ENCODE measurements at regions not wholly inside any gene's neighbourhood (a gene's known extent, or its start where the extent isn't known, plus 50 kb on each side); places are given as distances from the start of the nearest gene placed in this dataset.

DNA sequence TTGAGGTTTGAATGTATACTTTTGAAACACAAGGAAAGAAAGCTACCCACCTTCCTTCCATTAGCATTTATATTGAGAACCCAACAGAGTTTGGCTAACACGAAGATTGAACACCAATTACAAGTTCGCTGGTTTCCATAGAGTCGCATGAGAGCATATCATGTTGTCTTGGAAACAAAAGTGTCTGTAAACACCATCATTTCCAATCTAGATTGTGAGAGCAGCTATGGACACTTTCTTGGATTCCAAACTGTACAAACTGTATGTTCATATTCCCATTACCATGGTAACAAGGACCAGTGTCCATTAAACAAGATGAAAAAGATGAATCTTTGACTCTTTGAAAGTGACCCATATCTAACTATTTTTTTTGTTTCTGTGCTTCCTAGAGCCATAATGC lies 529.9 kb upstream of the ROBO1 start:
- Mint-ChIP-seq H3K4me3 (no peak overlapping the region), H3K27me3 (no peaks in the 10 kb centered on the region), H3K27ac (no peak overlapping the region), H3K36me3 (no peaks in the 10 kb centered on the region), H3K9me3 (peaks cover 0 to 2% of the 10 kb centered on the region in 2 donors), H3K4me1 (no peaks in the 10 kb centered on the region)
- DNase-seq (no peak), ATAC-seq (replicated peaks) (no peak)

DNA sequence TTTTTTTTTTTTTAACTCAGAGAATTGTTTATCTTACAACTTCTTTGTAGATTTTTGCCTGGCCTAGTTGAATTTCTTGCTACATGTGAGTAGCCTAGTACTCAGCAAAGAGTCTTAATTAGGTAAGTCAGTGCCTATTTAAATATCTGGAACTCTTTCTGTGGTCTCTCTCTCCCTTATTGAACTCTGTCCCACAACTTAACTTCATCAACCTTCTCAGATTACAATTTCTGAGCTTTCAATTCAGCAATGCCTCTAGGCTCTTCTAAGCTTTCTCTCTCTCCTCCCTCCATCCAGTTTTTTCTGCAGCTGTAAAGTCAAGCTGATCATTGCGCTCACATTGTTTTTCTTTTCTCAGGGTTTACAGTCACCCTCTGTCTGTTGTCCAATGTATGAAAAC lies 517.6 kb upstream of the ROBO1 start:
- no peaks in the 10 kb centered on the region for H3K36me3 Mint-ChIP-seq
- no peaks in the 10 kb centered on the region for H3K4me1 Mint-ChIP-seq
- ATAC-seq (replicated peaks) (no peak), DNase-seq (no peak)
- no peak overlapping the region for H3K4me3 Mint-ChIP-seq
- no peaks in the 10 kb centered on the region for H3K27me3 Mint-ChIP-seq
- H3K27ac Mint-ChIP-seq: no peak overlapping the region
- H3K9me3 Mint-ChIP-seq: peaks cover under 1 to 6% of the 10 kb centered on the region in 2 donors

DNA sequence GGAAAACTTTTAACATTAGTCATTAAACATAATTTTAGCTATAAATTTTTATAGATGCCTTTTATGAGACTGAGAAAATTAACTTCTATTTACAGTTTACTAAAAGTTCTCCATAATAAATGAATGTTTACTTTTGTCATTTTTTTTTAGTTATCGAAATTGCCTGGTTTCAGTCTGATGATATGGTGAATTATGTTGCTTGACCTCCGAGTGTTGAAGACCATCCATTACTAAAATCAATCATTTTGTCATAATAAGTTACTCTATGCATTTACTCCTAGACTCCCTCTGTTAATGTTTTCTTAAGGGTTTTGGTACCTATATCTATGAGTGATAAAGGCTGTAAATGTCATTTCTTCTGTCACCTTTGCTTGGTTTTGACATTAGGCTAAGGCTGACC lies 516.0 kb upstream of the ROBO1 start:
- Mint-ChIP-seq H3K36me3 (no peaks in the 10 kb centered on the region), H3K4me1 (no peaks in the 10 kb centered on the region), H3K4me3 (no peak overlapping the region), H3K27ac (no peak overlapping the region), H3K9me3 (peaks cover 3 to 7% of the 10 kb centered on the region in 2 donors), H3K27me3 (no peaks in the 10 kb centered on the region)
- no peak for DNase-seq
- no peak for ATAC-seq (replicated peaks)

DNA sequence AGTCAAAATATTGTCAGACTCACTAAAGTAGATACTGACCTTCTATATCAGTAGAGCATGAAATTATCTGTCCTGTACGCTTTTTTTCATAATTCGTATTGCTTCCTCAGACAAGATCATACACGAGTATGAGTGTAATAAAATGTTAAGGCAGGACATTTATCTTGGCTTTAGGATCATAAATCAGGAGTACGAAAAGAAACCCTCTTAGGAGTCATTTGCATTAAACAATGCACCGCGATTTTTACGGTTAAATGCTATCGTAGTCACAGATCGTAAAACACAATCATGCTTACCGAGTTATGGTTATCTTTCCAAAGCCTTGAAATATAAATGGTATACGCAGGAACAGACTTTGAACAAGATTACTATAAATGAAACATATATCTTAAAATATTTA lies 510.3 kb upstream of the ROBO1 start:
- H3K27me3 Mint-ChIP-seq: no peaks in the 10 kb centered on the region
- peaks cover 3 to 5% of the 10 kb centered on the region in 2 donors for H3K9me3 Mint-ChIP-seq
- DNase-seq (no peak), ATAC-seq (replicated peaks) (no peak)
- H3K4me1 Mint-ChIP-seq: no peaks in the 10 kb centered on the region
- H3K4me3 Mint-ChIP-seq: no peak overlapping the region
- no peaks in the 10 kb centered on the region for H3K36me3 Mint-ChIP-seq
- H3K27ac Mint-ChIP-seq: no peak overlapping the region

DNA sequence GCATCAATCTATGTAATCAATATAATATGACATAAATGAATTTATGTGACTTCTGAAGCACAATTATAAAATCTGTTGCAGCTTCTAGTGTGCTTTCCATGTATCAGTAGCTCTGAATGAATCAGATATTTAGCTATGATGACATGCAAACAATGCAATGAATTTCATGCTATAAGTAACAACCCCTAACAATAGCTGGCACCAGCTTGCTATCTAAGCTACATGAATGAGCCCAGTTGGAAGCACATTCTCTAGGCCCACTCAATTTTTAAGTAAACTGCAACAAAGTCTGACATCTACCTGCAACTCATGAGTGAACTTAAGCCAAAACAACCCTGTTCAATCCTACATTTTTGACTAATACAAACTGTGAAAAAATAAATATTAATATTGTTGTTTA lies 507.3 kb upstream of the ROBO1 start:
- Mint-ChIP-seq H3K27ac (no peak overlapping the region), H3K4me3 (no peak overlapping the region), H3K27me3 (no peaks in the 10 kb centered on the region), H3K9me3 (peaks cover 0 to 4% of the 10 kb centered on the region in 2 donors), H3K4me1 (no peaks in the 10 kb centered on the region), H3K36me3 (no peaks in the 10 kb centered on the region)
- DNase-seq (no peak), ATAC-seq (replicated peaks) (no peak)

DNA sequence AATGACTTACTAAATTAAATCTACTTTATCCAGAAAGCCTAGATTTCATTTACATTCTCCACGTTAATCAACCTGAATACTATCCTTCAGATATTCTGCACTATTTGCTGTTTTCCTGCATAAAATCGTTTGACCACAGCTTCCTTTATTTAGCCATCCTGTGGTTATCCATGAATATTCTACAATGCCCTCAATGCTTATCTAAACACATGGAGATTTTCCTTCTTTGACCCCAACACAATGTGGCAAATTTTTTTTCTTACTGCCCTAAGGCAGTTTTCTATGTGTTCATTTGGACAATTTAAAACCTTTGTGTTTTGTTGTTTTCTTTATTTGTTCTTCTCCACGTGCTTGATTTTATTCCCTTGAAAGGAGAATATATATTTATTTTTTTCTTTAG lies 495.5 kb upstream of the ROBO1 start:
- Mint-ChIP-seq H3K27ac (no peak overlapping the region), H3K9me3 (peaks cover 0 to 7% of the 10 kb centered on the region in 2 donors), H3K27me3 (no peaks in the 10 kb centered on the region), H3K4me3 (no peak overlapping the region), H3K4me1 (no peaks in the 10 kb centered on the region), H3K36me3 (no peaks in the 10 kb centered on the region)
- ATAC-seq (replicated peaks) (no peak), DNase-seq (no peak)

DNA sequence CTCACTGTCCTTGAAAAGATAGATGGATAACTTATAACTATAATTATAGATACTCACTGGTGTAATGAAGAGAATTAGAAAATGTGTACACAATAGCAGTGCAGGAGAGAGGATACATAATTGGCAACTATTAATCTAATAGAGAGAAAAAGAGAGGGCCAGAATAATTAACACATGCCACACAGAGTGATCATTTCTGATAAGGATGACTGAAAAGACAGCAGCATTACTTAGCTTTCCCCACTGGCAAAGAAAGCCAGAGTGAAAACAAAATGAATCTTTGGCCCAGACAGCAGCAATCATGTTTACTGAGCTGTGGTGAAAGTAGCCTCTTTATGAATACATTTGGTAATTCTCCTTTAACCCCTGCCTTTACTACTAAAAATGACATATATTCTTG lies 493.3 kb upstream of the ROBO1 start:
- H3K27me3 Mint-ChIP-seq: no peaks in the 10 kb centered on the region
- H3K9me3 Mint-ChIP-seq: peaks cover 0 to 4% of the 10 kb centered on the region in 2 donors
- no peaks in the 10 kb centered on the region for H3K36me3 Mint-ChIP-seq
- no peaks in the 10 kb centered on the region for H3K4me1 Mint-ChIP-seq
- no peak for ATAC-seq (replicated peaks)
- DNase-seq: no peak
- H3K27ac Mint-ChIP-seq: no peak overlapping the region
- H3K4me3 Mint-ChIP-seq: no peak overlapping the region

DNA sequence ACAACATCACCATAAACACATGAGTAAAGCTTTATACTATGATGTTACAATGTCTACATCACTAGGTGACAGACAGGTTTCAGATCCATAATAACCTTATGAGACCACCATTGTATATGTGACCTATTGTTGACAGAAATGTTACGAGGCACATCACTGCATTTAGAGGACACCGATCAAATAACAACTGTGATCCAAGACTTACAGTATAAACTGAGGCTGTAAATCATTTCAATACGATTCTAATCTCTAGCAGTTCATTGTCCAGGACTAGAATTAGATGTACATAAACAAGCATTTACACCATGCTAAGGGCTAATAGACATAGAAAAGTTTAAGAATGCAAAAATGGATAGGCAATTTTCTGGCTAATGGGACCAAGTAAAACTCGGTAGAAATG lies 491.9 kb upstream of the ROBO1 start:
- ATAC-seq (replicated peaks): no peak
- Mint-ChIP-seq H3K9me3 (peaks cover 0 to 3% of the 10 kb centered on the region in 2 donors), H3K27ac (no peak overlapping the region), H3K4me1 (no peaks in the 10 kb centered on the region), H3K27me3 (no peaks in the 10 kb centered on the region), H3K36me3 (no peaks in the 10 kb centered on the region), H3K4me3 (no peak overlapping the region)
- DNase-seq: no peak

DNA sequence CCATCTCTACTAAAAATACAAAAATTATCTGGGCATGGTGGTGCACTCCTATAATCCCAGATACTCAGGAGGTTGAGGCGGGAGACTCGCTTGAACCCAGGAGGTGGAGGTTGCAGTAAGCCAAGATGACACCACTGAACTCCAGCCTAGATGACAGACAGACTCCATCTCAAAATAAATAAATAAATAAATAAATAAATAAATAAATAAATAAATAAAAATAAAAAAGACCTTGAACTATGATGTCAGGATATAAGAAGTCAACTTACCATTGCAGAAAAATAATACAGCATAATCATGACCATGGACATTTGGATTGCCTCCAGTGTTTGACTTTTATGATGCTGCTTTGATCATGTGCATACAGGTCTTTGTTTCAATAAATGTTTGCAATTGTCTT lies 484.3 kb upstream of the ROBO1 start:
- no peaks in the 10 kb centered on the region for H3K36me3 Mint-ChIP-seq
- DNase-seq (no peak), ATAC-seq (replicated peaks) (no peak)
- H3K27me3 Mint-ChIP-seq: no peaks in the 10 kb centered on the region
- no peaks in the 10 kb centered on the region for H3K4me1 Mint-ChIP-seq
- no peak overlapping the region for H3K27ac Mint-ChIP-seq
- no peak overlapping the region for H3K4me3 Mint-ChIP-seq
- peaks cover 0 to 10% of the 10 kb centered on the region in 2 donors for H3K9me3 Mint-ChIP-seq

DNA sequence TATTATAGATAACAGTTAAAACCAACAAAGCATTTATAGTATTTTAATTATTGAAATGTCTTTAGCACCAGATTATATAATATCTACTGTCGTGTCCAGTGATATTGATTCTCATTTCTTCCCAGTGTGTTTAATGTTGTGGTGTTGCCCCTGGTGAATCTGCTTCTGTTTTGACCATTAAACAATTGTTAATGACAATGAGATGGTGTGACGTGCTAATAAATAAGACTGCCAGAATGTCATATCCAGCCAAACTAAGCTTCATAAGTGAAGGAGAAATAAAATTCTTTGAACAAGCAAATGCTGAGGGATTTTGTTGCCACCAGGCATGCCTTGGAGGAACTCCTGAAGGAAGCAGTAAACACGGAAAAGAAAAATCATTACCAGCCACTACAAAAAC lies 480.0 kb upstream of the ROBO1 start:
- Mint-ChIP-seq H3K4me3 (no peak overlapping the region), H3K27me3 (no peaks in the 10 kb centered on the region), H3K4me1 (no peaks in the 10 kb centered on the region), H3K27ac (no peak overlapping the region), H3K9me3 (peaks cover 0 to 15% of the 10 kb centered on the region in 2 donors), H3K36me3 (no peaks in the 10 kb centered on the region)
- DNase-seq (no peak), ATAC-seq (replicated peaks) (no peak)

DNA sequence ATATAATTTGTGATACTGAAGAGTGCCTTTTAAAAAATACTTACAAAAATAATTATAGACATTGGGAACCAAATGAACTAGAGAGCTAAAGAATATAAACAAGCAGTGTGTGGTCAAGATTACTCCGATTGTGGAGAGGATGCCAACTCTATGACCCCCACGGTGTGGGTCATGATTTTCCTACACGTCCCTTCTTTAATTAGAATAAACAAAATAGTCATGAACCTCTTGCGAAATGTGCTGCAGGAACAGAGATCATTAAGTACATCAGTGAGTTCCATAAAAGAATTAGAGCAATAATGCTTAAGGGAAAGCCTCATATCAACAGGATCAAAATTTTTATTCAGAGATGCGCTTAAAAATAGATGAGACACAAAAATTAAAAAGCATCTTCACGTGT lies 476.6 kb upstream of the ROBO1 start:
- Mint-ChIP-seq H3K27ac (no peak overlapping the region), H3K9me3 (peaks cover 0 to 14% of the 10 kb centered on the region in 2 donors), H3K27me3 (no peaks in the 10 kb centered on the region), H3K4me3 (no peak overlapping the region), H3K4me1 (no peaks in the 10 kb centered on the region), H3K36me3 (no peaks in the 10 kb centered on the region)
- DNase-seq: no peak
- ATAC-seq (replicated peaks): no peak

DNA sequence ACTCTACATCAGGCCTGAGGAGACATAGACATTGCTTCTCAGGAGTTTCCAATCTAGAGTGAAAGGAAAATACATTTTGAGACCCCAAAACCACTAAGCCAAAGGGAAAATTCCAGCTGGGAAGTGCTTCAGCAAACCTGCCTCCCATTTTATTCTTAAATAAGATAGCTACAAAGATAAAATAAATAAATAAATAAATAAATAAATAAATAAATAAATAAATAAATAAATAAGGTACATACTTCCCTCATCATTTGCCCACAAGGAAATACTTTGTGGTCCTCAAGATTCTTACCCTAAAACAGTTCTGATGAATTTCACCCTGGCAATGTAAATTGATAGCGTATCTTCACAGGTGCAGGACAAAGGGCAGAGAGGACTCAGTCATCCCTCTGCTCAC lies 474.0 kb upstream of the ROBO1 start:
- H3K27me3 Mint-ChIP-seq: no peaks in the 10 kb centered on the region
- no peak overlapping the region for H3K4me3 Mint-ChIP-seq
- DNase-seq (no peak), ATAC-seq (replicated peaks) (no peak)
- no peaks in the 10 kb centered on the region for H3K36me3 Mint-ChIP-seq
- peaks cover 0 to 4% of the 10 kb centered on the region in 2 donors for H3K9me3 Mint-ChIP-seq
- H3K4me1 Mint-ChIP-seq: no peaks in the 10 kb centered on the region
- H3K27ac Mint-ChIP-seq: no peak overlapping the region

DNA sequence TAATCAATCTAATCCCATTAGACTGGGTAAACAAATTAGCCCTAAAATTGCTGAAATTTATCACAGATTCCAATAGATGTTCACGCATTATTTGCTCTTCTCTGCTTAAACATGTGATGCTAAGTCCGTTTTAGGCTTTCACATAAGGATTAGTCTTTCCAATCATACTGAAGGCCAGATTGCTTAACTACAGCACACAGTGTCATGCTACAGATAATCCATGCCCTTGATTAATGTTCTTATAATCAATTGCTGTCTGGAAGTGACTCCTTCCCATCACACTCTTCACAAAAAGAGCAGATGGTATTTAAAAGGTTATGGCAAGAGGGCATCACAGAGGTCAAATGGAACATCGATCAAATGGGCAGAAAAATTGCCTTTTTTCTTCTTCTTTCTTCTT lies 471.5 kb upstream of the ROBO1 start:
- H3K9me3 Mint-ChIP-seq: peaks cover 0 to 2% of the 10 kb centered on the region in 2 donors
- DNase-seq (no peak), ATAC-seq (replicated peaks) (no peak)
- no peak overlapping the region for H3K27ac Mint-ChIP-seq
- H3K4me3 Mint-ChIP-seq: no peak overlapping the region
- H3K4me1 Mint-ChIP-seq: no peaks in the 10 kb centered on the region
- H3K36me3 Mint-ChIP-seq: no peaks in the 10 kb centered on the region
- no peaks in the 10 kb centered on the region for H3K27me3 Mint-ChIP-seq

DNA sequence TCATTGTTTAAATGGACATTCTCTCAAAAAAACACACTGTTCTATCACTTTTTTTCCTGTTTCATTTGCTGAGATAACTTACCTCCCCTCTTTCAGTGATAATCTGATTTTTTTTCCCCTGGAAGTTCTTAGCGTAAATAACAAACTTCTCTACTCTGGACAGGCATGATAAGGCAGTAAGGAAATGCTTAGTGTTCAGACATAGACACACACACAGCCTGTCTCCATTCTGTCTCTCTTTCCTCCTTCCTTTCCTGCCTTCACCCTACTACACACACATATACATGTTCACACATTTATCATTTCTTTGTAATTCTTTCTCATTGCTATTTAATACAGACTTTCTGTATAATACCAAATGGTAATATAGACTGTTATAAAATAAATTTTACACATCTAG lies 470.8 kb upstream of the ROBO1 start:
- H3K27ac Mint-ChIP-seq: no peak overlapping the region

DNA sequence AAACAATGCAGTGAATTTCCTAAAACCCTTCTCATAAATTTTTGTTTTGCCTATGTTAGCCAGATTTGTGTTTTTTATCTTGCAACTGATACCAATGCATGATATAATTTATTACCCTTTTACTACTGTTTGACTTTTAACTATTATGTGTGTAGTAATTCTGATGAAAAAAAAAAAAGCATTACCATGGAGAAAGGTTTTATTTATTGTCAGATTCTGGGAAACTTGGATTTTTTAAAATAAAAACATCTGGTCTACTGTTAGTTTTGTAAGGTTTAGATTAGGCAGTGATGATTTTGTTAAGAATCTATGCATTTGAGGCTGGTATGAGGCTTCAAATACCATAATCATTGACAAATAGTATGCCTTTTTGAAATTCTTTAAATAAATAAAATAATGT lies 470.4 kb upstream of the ROBO1 start:
- DNase-seq (no peak), ATAC-seq (replicated peaks) (no peak)
- H3K4me1 Mint-ChIP-seq: no peaks in the 10 kb centered on the region
- H3K36me3 Mint-ChIP-seq: no peaks in the 10 kb centered on the region
- H3K27ac Mint-ChIP-seq: no peak overlapping the region
- no peak overlapping the region for H3K4me3 Mint-ChIP-seq
- no peaks in the 10 kb centered on the region for H3K27me3 Mint-ChIP-seq
- H3K9me3 Mint-ChIP-seq: peaks cover 0 to 2% of the 10 kb centered on the region in 2 donors

More for the DNA sequence above, 470.8 kb upstream of the ROBO1 start:
- ATAC-seq (replicated peaks) (no peak), DNase-seq (no peak)
- Mint-ChIP-seq H3K27me3 (no peaks in the 10 kb centered on the region), H3K9me3 (peaks cover 0 to 2% of the 10 kb centered on the region in 2 donors), H3K4me3 (no peak overlapping the region), H3K4me1 (no peaks in the 10 kb centered on the region), H3K36me3 (no peaks in the 10 kb centered on the region)

DNA sequence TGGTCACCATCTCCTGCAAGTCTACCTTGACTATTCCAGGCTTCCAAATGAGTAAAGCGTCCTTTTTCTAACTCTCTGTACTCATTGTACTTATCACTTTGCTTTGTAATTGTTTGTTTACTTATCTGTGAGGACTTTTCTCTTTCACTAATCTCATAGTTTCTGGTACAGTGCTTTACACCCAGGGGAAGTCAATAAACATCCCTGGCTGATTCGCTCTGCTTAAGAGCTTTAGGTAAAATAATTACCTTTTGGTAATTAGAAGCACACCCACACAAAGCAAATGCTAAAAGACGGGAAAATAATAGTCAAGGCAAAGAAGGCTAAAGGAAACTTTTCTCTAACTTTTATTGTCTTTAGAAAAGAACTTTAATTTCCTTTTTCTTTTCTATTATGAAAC lies 466.9 kb upstream of the ROBO1 start:
- no peaks in the 10 kb centered on the region for H3K36me3 Mint-ChIP-seq
- ATAC-seq (replicated peaks) (no peak), DNase-seq (no peak)

More for the DNA sequence above, 466.9 kb upstream of the ROBO1 start:
- no peak overlapping the region for H3K27ac Mint-ChIP-seq
- no peaks in the 10 kb centered on the region for H3K4me1 Mint-ChIP-seq
- H3K9me3 Mint-ChIP-seq: peaks cover 0 to 4% of the 10 kb centered on the region in 2 donors
- no peak overlapping the region for H3K4me3 Mint-ChIP-seq
- no peaks in the 10 kb centered on the region for H3K27me3 Mint-ChIP-seq

Data from stimulated activated naive B cell treated with anti-CD40 and anti-IgM and Interleukin-4, amounts not matched to agents 10 μg/mL and 1 μg/mL and 100 μg/mL, for 72 hours (primary cell).